ENCODE measurements at regions not wholly inside any gene's neighbourhood (a gene's known extent, or its start where the extent isn't known, plus 50 kb on each side); places are given as distances from the start of the nearest gene placed in this dataset.

DNA sequence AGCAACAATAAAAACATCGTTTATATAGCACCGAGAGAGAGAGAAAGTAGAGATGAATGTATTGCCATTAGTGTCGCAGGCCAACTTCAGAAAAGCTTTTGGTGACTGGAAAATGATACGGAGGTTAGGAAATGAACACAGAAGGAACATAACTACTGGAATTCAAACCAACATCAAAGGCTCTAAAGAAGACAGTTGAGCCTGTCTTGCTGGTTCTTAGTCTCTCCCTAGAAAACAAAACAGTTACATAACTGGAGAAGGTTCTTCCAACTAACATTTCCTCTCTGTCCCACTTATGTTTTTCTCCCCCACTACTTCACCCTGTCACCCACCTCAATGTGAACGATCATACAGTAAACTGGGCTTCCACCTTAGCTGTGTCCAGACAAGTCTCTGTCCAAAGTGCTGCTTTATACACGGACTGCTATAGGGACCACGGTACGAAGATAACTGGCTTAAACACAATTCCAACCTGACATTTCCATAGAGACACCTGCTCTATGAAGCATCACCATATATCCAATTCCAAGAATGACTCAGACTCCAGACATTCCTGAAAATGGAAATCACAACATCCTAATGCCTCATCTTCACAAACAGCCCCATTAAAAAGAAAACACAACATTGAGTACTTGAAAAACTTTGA is 85.2 kb upstream of the ARHGAP32 start:
- H3K4me1 Mint-ChIP-seq: peaks cover 54% of the 10 kb centered on the region
- POLR2A ChIA-PET: no interaction called here
- TF ChIP-seq FOXK1 (CRISPR knock-in tag; IDR thresholded peaks at IDR 0.05): no peak
- TF ChIP-seq, protein P1, sequence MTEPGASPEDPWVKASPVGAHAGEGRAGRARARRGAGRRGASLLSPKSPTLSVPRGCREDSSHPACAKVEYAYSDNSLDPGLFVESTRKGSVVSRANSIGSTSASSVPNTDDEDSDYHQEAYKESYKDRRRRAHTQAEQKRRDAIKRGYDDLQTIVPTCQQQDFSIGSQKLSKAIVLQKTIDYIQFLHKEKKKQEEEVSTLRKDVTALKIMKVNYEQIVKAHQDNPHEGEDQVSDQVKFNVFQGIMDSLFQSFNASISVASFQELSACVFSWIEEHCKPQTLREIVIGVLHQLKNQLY (CRISPR knock-in tag; IDR thresholded peaks at IDR 0.05): no peak
- TF ChIP-seq E2F4 (CRISPR knock-in tag; IDR thresholded peaks at IDR 0.05; ENCODE audit: borderline replicate concordance, low read depth): no peak
- TF ChIP-seq ATF2 (CRISPR knock-in tag; IDR thresholded peaks at IDR 0.05; ENCODE audit: borderline replicate concordance, low read depth): no peak
- TF ChIP-seq, protein P2, sequence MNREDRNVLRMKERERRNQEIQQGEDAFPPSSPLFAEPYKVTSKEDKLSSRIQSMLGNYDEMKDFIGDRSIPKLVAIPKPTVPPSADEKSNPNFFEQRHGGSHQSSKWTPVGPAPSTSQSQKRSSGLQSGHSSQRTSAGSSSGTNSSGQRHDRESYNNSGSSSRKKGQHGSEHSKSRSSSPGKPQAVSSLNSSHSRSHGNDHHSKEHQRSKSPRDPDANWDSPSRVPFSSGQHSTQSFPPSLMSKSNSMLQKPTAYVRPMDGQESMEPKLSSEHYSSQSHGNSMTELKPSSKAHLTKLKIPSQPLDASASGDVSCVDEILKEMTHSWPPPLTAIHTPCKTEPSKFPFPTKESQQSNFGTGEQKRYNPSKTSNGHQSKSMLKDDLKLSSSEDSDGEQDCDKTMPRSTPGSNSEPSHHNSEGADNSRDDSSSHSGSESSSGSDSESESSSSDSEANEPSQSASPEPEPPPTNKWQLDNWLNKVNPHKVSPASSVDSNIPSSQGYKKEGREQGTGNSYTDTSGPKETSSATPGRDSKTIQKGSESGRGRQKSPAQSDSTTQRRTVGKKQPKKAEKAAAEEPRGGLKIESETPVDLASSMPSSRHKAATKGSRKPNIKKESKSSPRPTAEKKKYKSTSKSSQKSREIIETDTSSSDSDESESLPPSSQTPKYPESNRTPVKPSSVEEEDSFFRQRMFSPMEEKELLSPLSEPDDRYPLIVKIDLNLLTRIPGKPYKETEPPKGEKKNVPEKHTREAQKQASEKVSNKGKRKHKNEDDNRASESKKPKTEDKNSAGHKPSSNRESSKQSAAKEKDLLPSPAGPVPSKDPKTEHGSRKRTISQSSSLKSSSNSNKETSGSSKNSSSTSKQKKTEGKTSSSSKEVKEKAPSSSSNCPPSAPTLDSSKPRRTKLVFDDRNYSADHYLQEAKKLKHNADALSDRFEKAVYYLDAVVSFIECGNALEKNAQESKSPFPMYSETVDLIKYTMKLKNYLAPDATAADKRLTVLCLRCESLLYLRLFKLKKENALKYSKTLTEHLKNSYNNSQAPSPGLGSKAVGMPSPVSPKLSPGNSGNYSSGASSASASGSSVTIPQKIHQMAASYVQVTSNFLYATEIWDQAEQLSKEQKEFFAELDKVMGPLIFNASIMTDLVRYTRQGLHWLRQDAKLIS (CRISPR knock-in tag; IDR thresholded peaks at IDR 0.05; ENCODE audit: borderline replicate concordance): no peak
- TF ChIP-seq, protein P3, sequence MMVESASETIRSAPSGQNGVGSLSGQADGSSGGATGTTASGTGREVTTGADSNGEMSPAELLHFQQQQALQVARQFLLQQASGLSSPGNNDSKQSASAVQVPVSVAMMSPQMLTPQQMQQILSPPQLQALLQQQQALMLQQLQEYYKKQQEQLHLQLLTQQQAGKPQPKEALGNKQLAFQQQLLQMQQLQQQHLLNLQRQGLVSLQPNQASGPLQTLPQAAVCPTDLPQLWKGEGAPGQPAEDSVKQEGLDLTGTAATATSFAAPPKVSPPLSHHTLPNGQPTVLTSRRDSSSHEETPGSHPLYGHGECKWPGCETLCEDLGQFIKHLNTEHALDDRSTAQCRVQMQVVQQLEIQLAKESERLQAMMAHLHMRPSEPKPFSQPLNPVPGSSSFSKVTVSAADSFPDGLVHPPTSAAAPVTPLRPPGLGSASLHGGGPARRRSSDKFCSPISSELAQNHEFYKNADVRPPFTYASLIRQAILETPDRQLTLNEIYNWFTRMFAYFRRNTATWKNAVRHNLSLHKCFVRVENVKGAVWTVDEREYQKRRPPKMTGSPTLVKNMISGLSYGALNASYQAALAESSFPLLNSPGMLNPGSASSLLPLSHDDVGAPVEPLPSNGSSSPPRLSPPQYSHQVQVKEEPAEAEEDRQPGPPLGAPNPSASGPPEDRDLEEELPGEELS (CRISPR knock-in tag; IDR thresholded peaks at IDR 0.05): no peak
- TF ChIP-seq MYBL2 (CRISPR knock-in tag; IDR thresholded peaks at IDR 0.05): no peak
- TF ChIP-seq CTCF (IDR thresholded peaks at IDR 0.05): no peak
- CTCF ChIA-PET: no interaction called here
- H3K4me3 Mint-ChIP-seq: peak overlapping the region; percentile 78
- no peaks in the 10 kb centered on the region for H3K9me3 Mint-ChIP-seq
- peaks cover 19% of the 10 kb centered on the region for H3K27me3 Mint-ChIP-seq (ENCODE audit: low read depth)
- DNase-seq (ENCODE audit: low spot score) (no peak), ATAC-seq (no peak)
- H3K27ac Mint-ChIP-seq: no peak overlapping the region
- H3K36me3 Mint-ChIP-seq: no peaks in the 10 kb centered on the region

DNA sequence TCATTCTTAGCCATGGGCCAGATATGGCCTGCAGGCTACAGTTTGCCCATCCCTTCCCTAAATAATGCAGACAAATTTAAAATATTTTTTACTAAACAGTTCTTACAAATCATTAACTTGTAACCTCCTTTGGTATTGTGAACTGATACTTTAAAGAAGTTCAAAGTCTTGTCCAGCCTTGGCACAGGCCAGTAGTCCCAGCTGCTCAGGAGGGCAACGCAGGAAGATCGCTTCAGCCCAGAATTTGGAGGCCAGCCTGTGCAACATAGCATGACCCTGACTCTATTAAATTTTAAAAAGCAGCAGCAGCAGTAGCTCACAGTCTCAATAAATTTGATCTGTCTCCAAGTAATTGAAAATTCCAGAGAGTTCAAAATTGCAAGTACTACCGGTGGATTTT is 83.7 kb upstream of the ARHGAP32 start:
- no peak overlapping the region for H3K27ac Mint-ChIP-seq
- DNase-seq (ENCODE audit: low spot score) (no peak), ATAC-seq (no peak)
- no peak overlapping the region for H3K4me3 Mint-ChIP-seq
- no peaks in the 10 kb centered on the region for H3K9me3 Mint-ChIP-seq
- CTCF ChIA-PET: no interaction called here
- POLR2A ChIA-PET: no interaction called here
- H3K27me3 Mint-ChIP-seq (ENCODE audit: low read depth): peaks cover 18% of the 10 kb centered on the region
- H3K36me3 Mint-ChIP-seq: no peaks in the 10 kb centered on the region
- peaks cover 57% of the 10 kb centered on the region for H3K4me1 Mint-ChIP-seq
- TF ChIP-seq ETV6 (CRISPR knock-in tag; IDR thresholded peaks at IDR 0.05): no peak
- no peak for TF ChIP-seq NR1H2 (CRISPR knock-in tag; IDR thresholded peaks at IDR 0.05)
- TF ChIP-seq CBFB (CRISPR knock-in tag; IDR thresholded peaks at IDR 0.05; ENCODE audit: low read depth): no peak
- TF ChIP-seq KAT7 (CRISPR knock-in tag; IDR thresholded peaks at IDR 0.05; ENCODE audit: borderline replicate concordance): no peak
- no peak for TF ChIP-seq SMAD3 (CRISPR knock-in tag; IDR thresholded peaks at IDR 0.05; ENCODE audit: borderline replicate concordance)
- no peak for TF ChIP-seq NR2C2 (CRISPR knock-in tag; IDR thresholded peaks at IDR 0.05)
- TF ChIP-seq ZNF671 (CRISPR knock-in tag; IDR thresholded peaks at IDR 0.05): no peak
- no peak for TF ChIP-seq MAX (CRISPR knock-in tag; IDR thresholded peaks at IDR 0.05)
- no peak for TF ChIP-seq ZNF138 (CRISPR knock-in tag; conservative IDR thresholded peaks at IDR 0.05)
- TF ChIP-seq ZSCAN18 (CRISPR knock-in tag; IDR thresholded peaks at IDR 0.05): no peak
- TF ChIP-seq TCF7 (CRISPR knock-in tag; IDR thresholded peaks at IDR 0.05; ENCODE audit: low read depth): no peak
- TF ChIP-seq RORB (CRISPR knock-in tag; IDR thresholded peaks at IDR 0.05): no peak
- TF ChIP-seq, protein P4, sequence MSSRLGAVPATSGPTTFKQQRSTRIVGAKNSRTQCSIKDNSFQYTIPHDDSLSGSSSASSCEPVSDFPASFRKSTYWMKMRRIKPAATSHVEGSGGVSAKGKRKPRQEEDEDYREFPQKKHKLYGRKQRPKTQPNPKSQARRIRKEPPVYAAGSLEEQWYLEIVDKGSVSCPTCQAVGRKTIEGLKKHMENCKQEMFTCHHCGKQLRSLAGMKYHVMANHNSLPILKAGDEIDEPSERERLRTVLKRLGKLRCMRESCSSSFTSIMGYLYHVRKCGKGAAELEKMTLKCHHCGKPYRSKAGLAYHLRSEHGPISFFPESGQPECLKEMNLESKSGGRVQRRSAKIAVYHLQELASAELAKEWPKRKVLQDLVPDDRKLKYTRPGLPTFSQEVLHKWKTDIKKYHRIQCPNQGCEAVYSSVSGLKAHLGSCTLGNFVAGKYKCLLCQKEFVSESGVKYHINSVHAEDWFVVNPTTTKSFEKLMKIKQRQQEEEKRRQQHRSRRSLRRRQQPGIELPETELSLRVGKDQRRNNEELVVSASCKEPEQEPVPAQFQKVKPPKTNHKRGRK (CRISPR knock-in tag; IDR thresholded peaks at IDR 0.05; ENCODE audit: borderline replicate concordance): no peak
